Fibroblast of skin of abdomen (primary cell): ENCODE measurements at regions not wholly inside any gene's neighbourhood (a gene's known extent, or its start where the extent isn't known, plus 50 kb on each side); places are given as distances from the start of the nearest gene placed in this dataset.
A peak's percentile ranks its signal among the peaks of the same experiment; 100 is the strongest.

Source experiments
- DNase-seq: peaks from one replicate; pipeline ENCODE4 v3.0.0-alpha.2; 2013

- DNase-seq: peak; percentile 70
These were observed 52.0 kb upstream of the KCNIP1 start for GRCh38 chr5:170451747-170452365.

GRCh38 chr5:170450061-170450669 lies 53.7 kb upstream of the KCNIP1 start:
- DNase-seq: peak; percentile 17

GRCh38 chr5:170449232-170449631 lies 54.6 kb upstream of the KCNIP1 start:
- DNase-seq: no peak

GRCh38 chr5:170448221-170448620 lies 55.6 kb upstream of the KCNIP1 start:
- no peak for DNase-seq

GRCh38 chr5:170446365-170446764 lies 57.2 kb upstream of the KCNMB1 start:
- DNase-seq: no peak

- DNase-seq: no peak
These were observed 56.8 kb upstream of the KCNMB1 start for GRCh38 chr5:170445936-170446335.

GRCh38 chr5:170444969-170445505 lies 55.9 kb upstream of the KCNMB1 start:
- no peak for DNase-seq

- no peak for DNase-seq
These were observed 55.0 kb upstream of the KCNMB1 start for GRCh38 chr5:170444181-170444580.

- no peak for DNase-seq
These were observed 54.5 kb upstream of the KCNMB1 start for GRCh38 chr5:170443624-170444023.

GRCh38 chr5:170442921-170443320 lies 53.8 kb upstream of the KCNMB1 start:
- no peak for DNase-seq

- DNase-seq: no peak
These were observed 53.2 kb upstream of the KCNMB1 start for GRCh38 chr5:170442391-170442790.

- DNase-seq: no peak
These were observed 52.2 kb upstream of the KCNMB1 start for GRCh38 chr5:170441393-170441784.

- DNase-seq: no peak
These were observed 51.7 kb upstream of the KCNMB1 start for GRCh38 chr5:170440771-170441392.

GRCh38 chr5:170439944-170440269 lies 50.7 kb upstream of the KCNMB1 start:
- no peak for DNase-seq

GRCh38 chr5:170439223-170439943 lies 50.2 kb upstream of the KCNMB1 start:
- no peak for DNase-seq
